NCI-H82 treated with DMSO at 0.1 percent for 48 hours (cell line): ENCODE measurements at regions not wholly inside any gene's neighbourhood (a gene's known extent, or its start where the extent isn't known, plus 50 kb on each side); places are given as distances from the start of the nearest gene placed in this dataset.
"Not testable (repeated sequence)": the region's sequence is repeated elsewhere in the genome, so short reads cannot be mapped to it uniquely, and the experiment has no call there.

Experiments
- DNase-seq: peaks from one replicate; lab custom pipeline; 2025; ENCODE audit not compliant: unreplicated experiment; lab: John Stamatoyannopoulos, UW

DNA sequence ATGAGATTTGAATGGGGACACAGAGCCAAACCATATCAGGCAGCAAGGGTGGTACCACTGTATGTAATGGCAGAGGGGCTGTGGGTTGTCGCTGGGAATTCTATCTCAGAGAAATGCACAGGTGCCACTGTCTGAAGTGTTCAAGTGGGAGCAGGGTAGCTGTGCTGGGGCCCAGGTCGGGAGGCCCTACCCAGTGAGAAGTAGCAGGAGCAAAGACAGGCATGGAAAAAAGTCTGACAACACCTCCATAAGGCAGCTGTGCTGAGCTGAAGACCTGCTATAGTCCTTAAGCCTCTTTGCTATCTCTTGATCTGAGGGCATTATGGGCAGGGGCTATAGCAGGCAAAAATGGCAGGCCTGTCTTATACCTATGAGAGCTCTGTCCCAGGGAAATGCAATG lies 638.3 kb upstream of the TPTE start:
- DNase-seq = not testable (repeated sequence)

DNA sequence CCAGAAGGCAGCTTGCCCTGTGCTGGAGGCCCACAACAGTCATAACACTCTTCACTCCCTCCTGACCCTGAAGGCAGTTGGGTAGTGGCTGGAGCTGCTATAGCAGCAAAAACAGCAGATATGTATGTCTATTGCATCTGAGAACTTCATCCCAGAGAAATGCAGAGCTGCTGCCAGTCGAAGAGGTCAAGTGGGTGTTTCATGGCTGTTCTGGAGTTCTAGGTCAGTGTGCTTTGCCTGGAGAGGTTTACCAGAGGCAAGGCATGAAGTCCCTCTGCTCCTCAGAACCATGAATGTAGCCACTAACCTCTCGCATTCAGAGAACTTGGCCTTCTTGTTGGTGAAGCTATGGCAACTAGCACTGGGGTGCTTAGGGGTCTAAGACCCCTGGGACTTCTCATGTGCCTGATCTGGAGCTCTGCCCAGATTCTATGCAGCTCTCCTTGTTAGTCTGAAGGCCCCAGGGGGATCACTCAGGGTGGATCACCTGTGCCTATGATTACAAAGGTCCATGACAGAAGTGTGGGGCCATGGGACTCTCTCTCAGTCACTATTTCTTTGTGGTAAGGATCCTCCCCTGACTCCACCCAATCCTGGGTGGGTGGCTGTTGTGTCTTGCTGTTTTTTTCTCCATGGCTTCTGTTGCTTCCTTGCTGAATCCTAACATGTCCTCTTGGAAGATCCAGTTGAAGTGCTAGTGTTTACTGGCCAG lies 637.7 kb upstream of the TPTE start:
- not testable (repeated sequence) for DNase-seq

DNA sequence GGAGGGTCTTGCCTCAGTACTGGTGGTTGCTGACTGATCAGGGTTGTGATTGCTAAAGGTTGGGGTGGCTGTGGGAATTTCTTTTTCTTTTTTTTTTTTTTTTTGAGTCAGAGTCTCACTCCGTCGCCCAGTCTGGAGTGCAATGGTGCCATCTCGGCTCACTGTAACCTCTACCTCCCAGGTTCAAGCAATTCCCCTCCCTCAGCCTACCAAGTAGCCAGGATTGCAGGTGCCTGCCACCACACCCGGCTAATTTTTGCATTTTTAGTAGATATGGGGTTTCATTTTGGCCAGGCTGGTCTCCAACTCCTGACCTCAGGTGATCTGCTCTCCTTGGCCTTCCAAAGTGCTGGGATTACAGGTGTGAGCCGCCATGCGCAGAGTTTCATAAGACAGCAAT lies 632.9 kb upstream of the TPTE start:
- DNase-seq = not testable (repeated sequence)

DNA sequence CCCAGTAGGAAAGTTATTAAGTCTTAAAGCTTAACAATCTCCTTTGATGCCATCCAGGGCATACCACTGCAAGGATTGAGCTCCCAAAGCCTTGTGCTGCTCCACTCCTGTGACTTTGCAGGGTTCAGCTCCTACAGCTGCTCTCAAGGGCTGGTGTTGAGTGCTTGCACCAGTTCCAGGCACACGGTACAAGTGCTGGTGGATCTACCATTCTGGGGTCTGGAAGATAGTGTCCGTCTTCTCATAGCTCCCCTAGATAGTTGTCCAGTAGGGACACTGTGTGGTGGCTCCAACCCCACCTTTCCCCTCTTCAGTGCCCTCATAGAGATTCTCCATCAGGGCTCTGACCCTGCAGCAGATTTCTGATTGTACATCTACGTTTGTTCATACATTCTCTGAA lies 617.8 kb upstream of the TPTE start:
- DNase-seq = not testable (repeated sequence)

DNA sequence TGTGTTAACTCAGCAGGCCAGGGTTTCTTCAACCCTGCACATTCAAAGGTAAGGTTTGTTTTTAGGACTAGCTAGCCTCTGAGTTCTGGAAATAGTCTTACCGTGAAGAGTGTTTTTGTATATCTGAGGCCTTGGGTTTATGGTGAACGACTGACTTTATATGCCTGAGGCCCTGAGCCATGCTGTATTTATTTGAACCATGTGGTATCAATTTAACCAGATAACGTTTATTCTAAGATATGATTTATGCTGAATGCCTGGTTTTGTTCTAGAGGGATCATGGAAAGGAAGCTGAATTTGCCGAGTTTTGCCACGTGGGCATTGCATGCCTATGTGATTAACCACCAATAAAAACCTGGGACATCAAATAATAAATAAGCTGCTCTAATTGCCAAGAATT lies 607.2 kb upstream of the TPTE start:
- not testable (repeated sequence) for DNase-seq

DNA sequence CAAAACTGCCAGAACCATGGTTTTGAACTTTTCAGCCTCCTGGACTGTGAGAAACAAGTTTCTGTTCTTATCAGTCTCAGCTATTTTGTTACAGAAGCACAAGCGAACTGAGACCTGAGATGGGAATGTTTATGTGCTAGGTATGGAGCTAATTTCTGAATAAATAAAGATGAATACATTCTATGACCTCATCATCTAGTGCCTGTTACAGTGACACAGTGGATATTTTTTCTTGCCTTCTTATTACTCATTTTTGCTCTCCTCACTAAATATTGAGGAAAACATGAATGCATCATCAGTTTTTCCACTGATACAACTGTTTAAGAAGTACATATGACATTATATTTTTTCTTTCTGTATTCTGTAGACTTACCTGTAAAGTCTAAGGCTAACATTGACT lies 601.9 kb upstream of the TPTE start:
- DNase-seq = not testable (repeated sequence)

DNA sequence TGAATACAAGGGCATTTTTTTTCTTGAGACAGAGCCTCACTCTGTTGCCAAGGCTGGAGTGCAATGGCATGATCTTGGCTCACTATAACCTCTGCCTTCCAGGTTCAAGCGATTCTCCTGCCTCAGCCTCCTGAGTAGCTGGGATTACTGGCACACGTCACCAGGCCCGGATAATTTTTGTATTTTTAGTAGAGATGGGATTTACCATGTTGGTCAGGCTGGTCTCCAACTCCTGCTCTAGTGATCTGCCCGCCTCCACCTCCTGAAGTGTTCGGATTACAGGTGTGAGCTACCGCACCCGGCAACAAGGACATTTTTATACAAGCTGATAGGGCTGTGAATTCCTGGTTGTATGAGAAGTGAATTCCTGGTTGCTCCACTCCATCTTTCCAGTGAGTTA lies 577.7 kb upstream of the TPTE start:
- DNase-seq = not testable (repeated sequence)

DNA sequence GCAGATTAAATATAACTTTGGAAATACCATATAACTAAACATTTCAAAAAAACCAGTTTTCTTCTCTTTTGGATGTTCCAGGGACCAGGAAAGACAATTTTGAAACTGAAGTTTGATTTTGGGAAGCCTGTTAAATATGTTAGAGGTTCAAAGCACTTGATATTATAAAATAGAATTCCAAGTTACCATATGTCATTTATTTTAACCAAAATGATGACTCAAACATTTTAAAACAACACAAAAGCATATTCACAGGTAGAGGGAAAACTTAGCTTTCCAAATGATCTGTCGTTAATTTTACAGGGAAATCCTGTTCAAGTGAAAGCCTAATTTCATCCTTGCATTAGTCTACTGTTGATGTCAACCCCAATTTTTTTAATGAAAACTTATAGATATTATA lies 575.3 kb upstream of the TPTE start:
- not testable (repeated sequence) for DNase-seq

DNA sequence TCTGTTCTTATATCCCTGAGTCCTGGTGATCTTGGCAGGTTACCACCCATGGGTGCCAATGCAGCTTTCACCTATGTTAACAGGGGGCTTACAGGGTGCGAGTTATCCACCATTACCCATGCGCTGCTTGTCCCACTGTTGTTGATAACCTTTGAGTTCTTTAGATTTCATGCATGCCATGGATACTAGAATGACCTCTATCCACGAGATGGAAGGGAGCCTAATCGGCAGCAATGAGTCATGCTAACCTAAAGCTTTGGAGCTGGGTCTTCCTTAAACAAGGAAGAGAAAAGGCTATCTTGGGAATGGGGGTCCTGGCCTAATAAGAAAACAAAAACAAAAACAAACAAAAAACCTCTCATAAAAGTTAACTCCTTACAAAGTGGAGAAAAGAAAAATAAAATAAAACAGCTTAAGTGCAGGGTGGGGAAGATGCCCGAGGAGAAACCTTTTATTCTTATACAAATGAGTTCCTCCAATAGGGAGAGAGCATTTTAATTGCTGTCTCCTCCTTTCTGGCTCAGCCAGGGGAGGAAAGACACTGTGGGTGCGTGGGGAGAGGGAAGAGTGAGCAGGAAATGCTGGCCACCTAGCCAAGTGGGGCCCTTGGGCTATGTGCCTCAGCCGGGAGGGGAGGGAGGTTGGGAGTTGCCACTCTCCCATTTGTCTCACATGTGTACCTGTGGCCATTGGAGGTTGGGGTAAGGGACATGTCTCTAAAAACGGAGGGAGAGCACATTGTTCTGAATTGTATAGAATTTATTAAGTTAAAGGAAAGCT lies 571.7 kb upstream of the TPTE start:
- not testable (repeated sequence) for DNase-seq

DNA sequence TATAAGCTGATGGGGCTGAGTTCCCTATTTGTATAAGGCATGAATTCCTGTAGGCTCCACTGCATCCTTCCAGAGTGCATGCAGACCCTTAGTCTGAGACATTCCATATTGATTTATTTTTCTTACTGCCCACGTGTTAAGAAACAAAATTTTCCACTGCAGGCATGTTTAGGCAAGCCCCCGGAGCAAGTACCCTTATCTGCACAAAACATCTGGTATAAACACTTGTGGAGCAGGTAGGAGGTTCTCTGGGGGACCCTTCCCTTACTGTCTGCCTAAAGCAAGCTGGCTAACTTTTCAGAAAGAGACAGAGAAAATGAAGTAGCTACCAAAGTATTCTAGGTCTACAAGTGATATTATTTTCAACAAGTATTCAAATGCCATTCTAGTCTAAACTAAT lies 571.0 kb upstream of the TPTE start:
- DNase-seq = not testable (repeated sequence)

DNA sequence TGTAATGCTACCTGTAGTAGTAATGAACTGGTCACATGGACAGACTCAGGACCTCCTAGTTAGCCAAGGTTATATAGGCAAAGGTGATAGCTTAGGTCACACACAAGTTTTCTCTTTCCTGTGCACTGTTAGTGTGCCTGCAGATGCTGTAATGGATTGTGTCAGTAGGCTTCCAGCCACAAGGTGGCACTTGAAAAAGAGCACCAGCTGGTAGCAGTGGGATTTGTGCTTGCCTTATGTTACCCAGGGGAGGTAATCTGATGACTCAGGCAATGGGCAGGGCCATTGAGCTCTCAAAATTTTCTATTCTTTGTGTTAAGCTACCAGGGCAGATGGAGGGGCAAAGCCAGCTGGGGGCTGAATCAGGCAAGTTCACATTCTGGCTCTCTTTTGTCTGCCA lies 562.6 kb upstream of the TPTE start:
- not testable (repeated sequence) for DNase-seq

DNA sequence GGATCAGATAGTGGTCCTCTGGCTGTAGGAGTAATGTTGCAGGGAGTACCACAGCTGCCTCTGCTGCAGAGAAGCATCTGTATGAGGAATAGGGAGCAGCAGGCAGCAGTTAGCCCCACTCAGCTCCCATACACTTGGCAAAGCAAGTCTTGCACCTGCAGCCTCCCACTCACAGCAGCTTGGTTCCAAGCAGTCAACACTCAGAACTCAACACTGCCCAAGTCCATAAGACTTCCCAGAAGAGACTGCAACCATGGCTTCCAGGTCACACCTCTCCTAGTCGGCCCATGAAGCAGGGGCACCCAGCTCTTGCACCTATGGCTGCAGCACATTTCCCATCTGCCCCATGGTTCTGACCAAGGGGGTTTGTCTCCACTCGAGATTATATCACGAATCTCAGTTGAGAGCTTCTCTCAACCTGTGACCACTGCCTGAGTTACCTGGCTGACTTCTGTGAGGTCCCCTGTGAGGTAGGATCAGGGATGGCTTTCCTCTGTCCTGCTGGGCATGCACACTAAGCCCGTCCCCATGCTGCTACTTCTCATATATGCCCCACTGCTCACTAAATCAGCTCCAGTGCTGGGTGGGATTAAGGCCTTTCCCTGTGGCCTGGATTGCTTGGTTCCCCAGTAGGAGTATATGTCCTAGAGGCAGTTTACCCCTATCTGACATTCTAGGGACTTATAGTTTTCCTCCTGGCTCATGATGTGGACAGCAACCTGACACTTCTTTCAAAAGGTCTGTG lies 562.0 kb upstream of the TPTE start:
- DNase-seq = not testable (repeated sequence)

DNA sequence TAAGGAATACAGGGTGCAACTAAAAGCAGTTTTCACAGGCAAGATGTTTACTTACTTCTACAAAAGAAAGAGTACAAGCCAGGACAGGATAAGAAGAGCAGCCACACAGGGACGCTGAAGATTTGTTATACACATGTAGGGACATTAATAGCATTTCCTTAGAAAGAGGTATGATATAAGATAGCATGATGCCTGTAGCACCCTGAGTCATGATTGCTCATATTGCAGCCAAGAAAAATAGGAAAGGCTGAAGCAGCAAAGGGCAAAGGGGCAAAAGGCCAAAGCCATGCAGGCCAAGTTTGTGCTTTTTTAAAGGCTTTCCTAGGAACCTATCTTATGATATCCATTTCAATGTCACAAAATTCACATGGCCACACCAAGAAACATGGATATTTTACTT lies 552.0 kb upstream of the TPTE start:
- DNase-seq = not testable (repeated sequence)

DNA sequence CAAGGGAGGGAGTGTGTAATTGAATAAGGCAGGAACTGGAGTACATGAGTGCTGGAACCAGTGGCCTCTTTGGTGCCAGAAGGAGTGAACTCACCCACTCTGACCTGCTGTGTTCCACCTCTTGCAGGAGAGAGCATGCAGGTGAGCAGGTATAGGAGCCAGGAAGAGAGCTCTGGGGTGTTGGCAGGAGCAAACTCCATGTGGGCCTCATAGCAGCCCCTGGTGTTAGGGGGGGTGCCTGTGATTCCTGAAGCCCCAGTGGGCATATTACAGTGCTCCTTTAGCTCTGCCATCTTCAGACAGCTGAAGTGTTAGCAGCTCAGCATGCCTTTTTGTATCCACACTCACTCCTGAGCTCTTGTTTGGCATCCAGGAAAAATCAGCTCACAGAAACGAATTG lies 549.4 kb upstream of the TPTE start:
- DNase-seq = not testable (repeated sequence)

DNA sequence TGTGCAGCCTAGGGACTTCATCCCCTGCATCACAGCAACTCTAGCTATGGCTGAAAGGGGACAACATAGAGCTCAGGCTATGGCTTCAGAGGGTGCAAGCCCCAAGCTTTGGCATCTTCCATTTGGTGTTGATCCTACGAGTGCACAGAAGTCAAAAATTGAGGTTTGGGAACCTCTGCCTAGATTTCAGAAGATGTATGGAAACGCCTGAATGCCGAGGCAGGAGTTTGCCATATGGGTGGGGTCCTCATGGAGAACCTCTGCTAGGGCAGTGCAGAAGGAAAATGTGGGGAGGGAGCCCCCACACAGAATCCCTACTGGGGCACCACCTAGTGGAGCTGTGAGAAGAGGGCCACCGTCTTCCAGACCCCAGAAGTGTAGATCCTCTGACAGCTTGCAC lies 543.0 kb upstream of the TPTE start:
- not testable (repeated sequence) for DNase-seq

DNA sequence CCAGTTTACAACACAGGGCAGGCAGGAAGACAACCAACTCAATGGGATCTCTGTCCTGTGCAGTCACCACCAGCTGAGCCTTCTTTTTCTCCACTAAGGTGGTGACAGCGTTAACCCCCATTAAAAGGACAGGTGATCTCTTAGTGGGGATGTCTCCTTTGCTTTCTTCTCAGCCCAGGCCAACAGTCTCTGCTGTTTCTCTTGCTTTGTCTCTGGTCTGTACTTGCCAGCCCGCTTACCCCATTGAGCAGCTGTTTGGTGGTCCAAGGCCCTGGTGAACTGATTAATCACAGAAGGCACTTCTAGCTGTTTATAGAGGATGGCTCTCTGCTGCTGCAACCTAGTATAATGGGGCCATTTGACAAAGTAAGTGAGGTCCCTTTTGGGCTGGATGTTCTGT lies 523.9 kb upstream of the TPTE start:
- DNase-seq = not testable (repeated sequence)

DNA sequence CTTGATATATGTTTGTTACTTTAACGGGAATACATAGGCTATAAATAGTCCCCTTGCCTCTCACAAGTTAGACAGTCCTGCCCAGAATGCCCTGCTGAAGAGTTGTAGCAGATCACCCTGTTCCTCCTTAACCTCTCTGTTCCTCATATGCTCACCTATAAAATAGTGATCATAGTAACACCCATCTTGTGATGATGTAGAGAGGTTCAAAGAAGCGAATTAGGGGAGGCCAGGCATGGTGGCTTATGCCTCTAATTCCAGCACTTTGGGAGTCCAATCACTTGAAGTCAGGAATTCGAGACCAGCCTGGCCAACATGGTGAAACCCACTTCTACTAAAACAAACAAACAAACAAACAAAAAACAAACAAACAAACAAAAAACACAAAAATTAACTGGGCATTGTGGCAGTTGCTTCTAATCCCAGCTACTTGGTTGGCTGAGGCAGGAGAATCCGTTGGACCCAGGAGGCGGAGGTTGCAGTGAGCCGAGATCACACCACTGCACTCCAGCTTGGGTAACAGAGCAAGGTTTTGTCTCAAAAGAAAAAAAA lies 518.5 kb upstream of the TPTE start:
- not testable (repeated sequence) for DNase-seq

DNA sequence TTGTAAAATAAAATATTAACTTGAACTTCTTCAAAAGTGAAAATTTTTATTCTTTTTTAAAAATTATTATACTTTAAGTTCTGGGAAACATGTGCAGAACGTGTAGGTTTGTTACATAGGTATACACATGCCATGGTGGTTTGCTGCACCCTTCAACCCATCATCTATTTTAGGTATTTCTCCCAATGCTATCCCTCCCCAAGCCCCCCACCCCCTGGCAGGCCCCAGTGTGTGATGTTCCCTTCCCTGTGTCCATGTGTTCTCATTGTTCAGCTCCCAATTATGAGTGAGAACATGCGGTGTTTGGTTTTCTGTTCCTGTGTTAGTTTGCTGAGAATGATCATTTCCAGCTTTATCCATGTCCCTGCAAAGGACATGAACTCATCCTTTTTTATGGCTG lies 515.6 kb upstream of the TPTE start:
- DNase-seq = not testable (repeated sequence)

DNA sequence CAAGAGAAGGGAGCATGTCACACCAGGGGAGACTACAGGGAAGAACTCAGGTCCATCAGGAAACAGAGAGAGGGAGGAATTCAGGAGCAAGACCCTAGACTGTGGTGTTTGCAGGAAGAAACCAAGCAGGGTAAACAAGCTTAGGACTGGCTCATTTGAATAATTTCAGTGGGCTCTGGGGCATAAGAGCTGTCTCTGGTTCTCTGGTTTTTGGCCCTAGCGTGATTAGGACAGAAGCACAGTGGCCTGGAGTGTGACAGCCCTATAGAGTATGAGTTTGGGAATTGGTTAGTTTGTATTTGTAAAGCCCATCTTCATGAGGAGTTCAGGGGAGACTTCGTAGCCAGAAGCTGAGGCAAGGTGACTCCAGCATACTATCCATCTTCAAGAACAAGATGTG lies 504.4 kb upstream of the TPTE start:
- not testable (repeated sequence) for DNase-seq

DNA sequence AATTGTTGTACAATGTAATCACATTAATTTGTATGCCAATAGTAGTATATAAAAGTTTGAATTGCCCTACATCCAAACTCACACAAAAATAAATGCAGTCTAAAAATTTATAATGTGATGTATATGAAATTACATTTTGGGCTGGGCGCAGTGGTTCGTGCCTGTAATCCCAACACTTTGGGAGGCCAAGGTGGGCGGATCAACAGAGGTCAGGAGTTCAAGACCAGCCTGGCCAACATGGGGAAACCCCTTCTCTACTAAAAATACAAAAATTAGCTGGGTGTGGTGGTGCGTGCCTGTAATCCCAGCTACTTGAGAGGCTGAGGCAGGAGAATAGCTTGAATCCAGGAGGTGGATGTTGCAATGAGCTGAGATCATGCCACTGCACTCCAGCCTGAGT lies 503.6 kb upstream of the TPTE start:
- not testable (repeated sequence) for DNase-seq

DNA sequence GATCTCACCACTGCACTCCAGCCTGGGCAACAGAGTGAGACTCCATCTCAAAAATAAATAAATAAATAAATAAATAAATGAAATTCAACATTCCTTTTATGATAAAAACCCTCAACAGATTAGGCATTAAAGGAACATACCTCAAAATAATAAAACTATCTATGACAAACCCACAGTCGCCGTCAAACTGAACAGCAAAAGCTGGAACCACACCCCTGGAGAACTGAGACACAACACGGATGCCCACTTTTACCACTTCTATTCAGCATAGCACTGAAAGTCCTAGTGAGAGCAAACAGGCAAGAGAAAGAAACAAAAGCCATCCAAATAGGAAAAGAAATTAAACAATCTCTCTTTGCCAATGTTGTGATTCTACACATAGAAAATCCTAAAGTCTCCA lies 499.9 kb upstream of the TPTE start:
- DNase-seq = not testable (repeated sequence)
